ENCODE measurements at regions not wholly inside any gene's neighbourhood (a gene's known extent, or its start where the extent isn't known, plus 50 kb on each side); places are given as distances from the start of the nearest gene placed in this dataset.

DNA sequence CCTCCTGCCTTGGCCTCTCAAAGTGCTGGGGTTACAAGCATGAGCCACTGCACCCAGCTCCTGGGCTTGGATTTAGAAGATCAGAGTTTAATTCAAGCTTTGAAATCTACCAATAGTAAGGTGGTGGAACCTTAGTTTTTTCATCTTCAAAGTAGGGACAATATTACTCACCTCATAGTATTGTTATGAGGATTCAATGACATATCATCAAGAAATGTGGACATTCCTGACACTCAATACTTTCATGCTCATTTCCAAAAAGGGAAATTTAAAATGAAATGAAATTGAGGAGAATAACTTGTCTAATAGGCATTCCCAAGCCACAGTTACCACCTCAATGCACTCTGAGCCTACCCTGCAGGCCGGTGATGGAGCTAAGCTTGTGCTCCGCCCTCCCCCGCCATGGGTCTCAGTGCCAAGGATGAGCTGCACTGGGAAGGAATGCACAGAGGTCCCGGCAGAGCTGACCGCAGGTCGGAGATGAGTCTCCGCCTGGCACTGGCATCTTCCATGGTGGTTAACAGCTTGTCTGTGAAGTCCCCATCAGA lies 56.5 kb upstream of the BCAR3 start:
- TF ChIP-seq POLR2AphosphoS5 (IDR thresholded peaks at IDR 0.05; ENCODE audit: borderline replicate concordance, low read depth, low read length) (no peak), EZH2 (IDR thresholded peaks at IDR 0.05) (no peak), FOXP2 (optimal IDR thresholded peaks at IDR 0.05; ENCODE audit: control extremely low read depth, extremely low read length, insufficient read depth) (no peak)
